Astrocyte (in vitro differentiated cells and primary cell): ENCODE measurements at regions not wholly inside any gene's neighbourhood (a gene's known extent, or its start where the extent isn't known, plus 50 kb on each side); places are given as distances from the start of the nearest gene placed in this dataset.

Experiments used
- DNase-seq: peaks from one replicate; pipeline ENCODE4 v3.0.0-alpha.2; 2010; ENCODE audit warnings: low read depth
- FAIRE-seq: peaks from 2 replicates; lab custom pipeline; 2011; peaks lifted over from hg19 to GRCh38; lab: Jason Lieb, UNC
- H2AFZ ChIP-seq: 2 replicates; pipeline ENCODE4 v1.6.0; 2012; ENCODE audit warnings: low read depth, low read length, inconsistent platforms
- H3K27ac ChIP-seq: 2 replicates; pipeline ENCODE4 v1.5.1; 2011; ENCODE audit warnings: low read depth, low read length, inconsistent platforms
- H3K27me3 ChIP-seq: 2 replicates; pipeline ENCODE4 v1.6.0; 2011; ENCODE audit warnings: low read length, inconsistent platforms; ENCODE audit not compliant: insufficient read depth
- H3K36me3 ChIP-seq: 2 replicates; pipeline ENCODE4 v1.5.1; 2011; ENCODE audit warnings: low read length, inconsistent platforms; ENCODE audit not compliant: insufficient read depth
- H3K4me1 ChIP-seq: 2 replicates; pipeline ENCODE4 v1.5.1; 2011; ENCODE audit warnings: low read length, inconsistent platforms; ENCODE audit not compliant: insufficient read depth
- H3K4me2 ChIP-seq: 2 replicates; pipeline ENCODE4 v1.6.0; 2012; ENCODE audit warnings: low read length, inconsistent platforms
- H3K4me3 ChIP-seq: 2 replicates; pipeline ENCODE4 v1.5.1; 2011; ENCODE audit warnings: low read depth, mild to moderate bottlenecking, low read length, inconsistent platforms; ENCODE audit not compliant: insufficient read depth
- H3K79me2 ChIP-seq: 2 replicates; pipeline ENCODE4 v1.6.0; 2012; ENCODE audit warnings: mild to moderate bottlenecking, low read length, inconsistent platforms; ENCODE audit not compliant: insufficient read depth
- H3K9ac ChIP-seq: 2 replicates; pipeline ENCODE4 v1.6.0; 2012; ENCODE audit warnings: mild to moderate bottlenecking, low read length, inconsistent platforms
- H3K9me3 ChIP-seq: 2 replicates; pipeline ENCODE4 v1.5.1; 2012; ENCODE audit warnings: low read depth, mild to moderate bottlenecking, low read length, inconsistent platforms; ENCODE audit not compliant: insufficient read depth
- H4K20me1 ChIP-seq: 2 replicates; pipeline ENCODE4 v1.6.0; 2012; ENCODE audit warnings: low read length, inconsistent platforms; ENCODE audit not compliant: insufficient read depth
- H3K27ac Mint-ChIP-seq: one replicate; pipeline ENCODE4 v1.8.0; 2021; ENCODE audit warnings: mild to moderate bottlenecking, mixed read lengths; ENCODE audit not compliant: unreplicated experiment
- H3K27me3 Mint-ChIP-seq: one replicate; pipeline ENCODE4 v1.8.0; 2021; ENCODE audit warnings: low read depth, mixed read lengths; ENCODE audit not compliant: unreplicated experiment
- H3K36me3 Mint-ChIP-seq: one replicate; pipeline ENCODE4 v1.8.0; 2021; ENCODE audit warnings: low read depth, mixed read lengths; ENCODE audit not compliant: unreplicated experiment
- H3K4me1 Mint-ChIP-seq: one replicate; pipeline ENCODE4 v1.8.0; 2021; ENCODE audit warnings: low read depth, mixed read lengths; ENCODE audit not compliant: unreplicated experiment
- H3K4me3 Mint-ChIP-seq: one replicate; pipeline ENCODE4 v1.8.0; 2021; ENCODE audit warnings: mild to moderate bottlenecking, moderate library complexity, mixed read lengths; ENCODE audit not compliant: unreplicated experiment
- H3K9me3 Mint-ChIP-seq: one replicate; pipeline ENCODE4 v1.8.0; 2021; ENCODE audit warnings: mild to moderate bottlenecking, mixed read lengths; ENCODE audit not compliant: unreplicated experiment
- CTCF ChIP-seq: IDR thresholded peaks from 2 replicates; pipeline ENCODE4 v1.5.1; 2011; ENCODE audit warnings: low read depth, mild to moderate bottlenecking, inconsistent platforms, low read length, moderate library complexity; ENCODE audit not compliant: insufficient read depth
- EZH2 ChIP-seq: IDR thresholded peaks from 2 replicates; pipeline ENCODE4 v1.6.1; 2012; ENCODE audit warnings: mild to moderate bottlenecking, low read length, inconsistent platforms; ENCODE audit not compliant: insufficient read depth

- Mint-ChIP-seq H3K4me3 (peak overlapping the region; percentile 27), H3K4me1 (peaks cover 56% of the 10 kb centered on the region), H3K9me3 (no peaks in the 10 kb centered on the region), H3K27ac (peak overlapping the region; percentile 85), H3K27me3 (no peaks in the 10 kb centered on the region), H3K36me3 (no peaks in the 10 kb centered on the region)
- no peaks in the 10 kb centered on the region for H3K36me3 ChIP-seq
- H2AFZ ChIP-seq = peak overlapping the region; percentile 23
- no peaks in the 10 kb centered on the region for H3K79me2 ChIP-seq
- FAIRE-seq (no peak), DNase-seq (no peak)
- H3K27ac ChIP-seq = peak overlapping the region; percentile 66
- H3K27me3 ChIP-seq = no peaks in the 10 kb centered on the region
- H3K4me3 ChIP-seq = no peak overlapping the region
- TF ChIP-seq EZH2 (no peak), CTCF (no peak)
- H3K9me3 ChIP-seq = no peaks in the 10 kb centered on the region
- H3K4me2 ChIP-seq = peak overlapping the region; percentile 21
- H3K9ac ChIP-seq = peak overlapping the region; percentile 1
- H4K20me1 ChIP-seq = no peaks in the 10 kb centered on the region
- H3K4me1 ChIP-seq = peaks cover 52% of the 10 kb centered on the region
These were observed 162.0 kb downstream of the EFNB2 start for GRCh38 chr13:106373304-106373988.

GRCh38 chr13:106372199-106373155, 163.0 kb downstream of the EFNB2 start:
- H3K9me3 ChIP-seq = no peaks in the 10 kb centered on the region
- no peaks in the 10 kb centered on the region for H3K79me2 ChIP-seq
- Mint-ChIP-seq H3K4me3 (no peak overlapping the region), H3K36me3 (no peaks in the 10 kb centered on the region), H3K9me3 (no peaks in the 10 kb centered on the region), H3K4me1 (peaks cover 56% of the 10 kb centered on the region), H3K27ac (peak overlapping the region; percentile 90), H3K27me3 (no peaks in the 10 kb centered on the region)
- FAIRE-seq (peak; percentile 88), DNase-seq (peak; percentile 86)
- peak overlapping the region; percentile 21 for H3K4me2 ChIP-seq
- peaks cover 44% of the 10 kb centered on the region for H3K4me1 ChIP-seq
- H3K36me3 ChIP-seq = no peaks in the 10 kb centered on the region
- no peaks in the 10 kb centered on the region for H4K20me1 ChIP-seq
- H3K27ac ChIP-seq = peak overlapping the region; percentile 66
- peak overlapping the region; percentile 1 for H3K9ac ChIP-seq
- H3K27me3 ChIP-seq = no peaks in the 10 kb centered on the region
- H2AFZ ChIP-seq = peak overlapping the region; percentile 31
- TF ChIP-seq EZH2 (no peak), CTCF (no peak)
- H3K4me3 ChIP-seq = no peak overlapping the region
